HEK293T (cell line): ENCODE measurements at regions not wholly inside any gene's neighbourhood (a gene's known extent, or its start where the extent isn't known, plus 50 kb on each side); places are given as distances from the start of the nearest gene placed in this dataset.

ENCODE experiments used
- CTCF ChIA-PET: fragments of 350-600 bp; formaldehyde crosslinking; extraction: SDS; loops from one replicate; lab custom pipeline; 2021; ENCODE audit warnings: antibody characterized with exemption, inconsistent platforms; lab: Yijun Ruan, JAX
- POLR2A ChIA-PET: fragments of 350-600 bp; formaldehyde crosslinking; extraction: SDS; loops from one replicate; lab custom pipeline; 2020; ENCODE audit warnings: antibody characterized with exemption, inconsistent platforms; lab: Yijun Ruan, JAX
- DNase-seq: peaks from one replicate; pipeline ENCODE4 v3.0.0; 2012; ENCODE audit warnings: mixed read lengths; ENCODE audit errors: extremely low spot score
- ARNT ChIP-seq: fragments of 450-650 bp; IDR thresholded peaks from 2 replicates; pipeline ENCODE4 v1.6.1; 2017; ENCODE audit warnings: mild to moderate bottlenecking
- BHLHE40 ChIP-seq: fragments of 450-650 bp; IDR thresholded peaks from 2 replicates; pipeline ENCODE4 v1.6.1; 2016; ENCODE audit warnings: mild to moderate bottlenecking, moderate library complexity, borderline replicate concordance
- CTBP1 ChIP-seq: fragments of 450-650 bp; IDR thresholded peaks from 2 replicates; pipeline ENCODE4 v1.6.1; 2016; ENCODE audit warnings: borderline replicate concordance
- ELF4 ChIP-seq: fragments of 450-650 bp; IDR thresholded peaks from 2 replicates; pipeline ENCODE4 v1.6.1; 2017; ENCODE audit warnings: antibody characterized with exemption
- FOXA1 ChIP-seq: fragments of 450-650 bp; IDR thresholded peaks from 2 replicates; pipeline ENCODE4 v1.6.1; 2016; ENCODE audit warnings: mild to moderate bottlenecking
- FOXK2 ChIP-seq: fragments of 450-650 bp; IDR thresholded peaks from 2 replicates; pipeline ENCODE4 v1.6.1; 2016; ENCODE audit warnings: mild to moderate bottlenecking
- FOXM1 ChIP-seq: fragments of 450-650 bp; IDR thresholded peaks from 2 replicates; pipeline ENCODE4 v1.6.1; 2017; ENCODE audit warnings: mild to moderate bottlenecking, borderline replicate concordance
- HDGF ChIP-seq: fragments of 450-650 bp; IDR thresholded peaks from 2 replicates; pipeline ENCODE4 v1.6.1; 2017; ENCODE audit warnings: antibody characterized with exemption, borderline replicate concordance
- L3MBTL2 ChIP-seq: fragments of 450-650 bp; conservative IDR thresholded peaks from 2 replicates; pipeline ENCODE4 v1.6.1; 2016; ENCODE audit warnings: mild to moderate bottlenecking
- LEF1 ChIP-seq: fragments of 450-650 bp; IDR thresholded peaks from 2 replicates; pipeline ENCODE4 v1.6.1; 2017; ENCODE audit warnings: mild to moderate bottlenecking, borderline replicate concordance
- NFRKB ChIP-seq: fragments of 450-650 bp; IDR thresholded peaks from 2 replicates; pipeline ENCODE4 v1.6.1; 2016; ENCODE audit warnings: mild to moderate bottlenecking, moderate library complexity
- SP1 ChIP-seq: fragments of 450-650 bp; IDR thresholded peaks from 2 replicates; pipeline ENCODE4 v1.6.1; 2017
- SUZ12 ChIP-seq: fragments of 450-650 bp; IDR thresholded peaks from 2 replicates; pipeline ENCODE4 v1.6.1; 2016; ENCODE audit warnings: mild to moderate bottlenecking
- TARDBP ChIP-seq: fragments of 450-650 bp; IDR thresholded peaks from 2 replicates; pipeline ENCODE4 v1.6.1; 2016
- ZNF384 ChIP-seq: fragments of 450-650 bp; IDR thresholded peaks from 2 replicates; pipeline ENCODE4 v1.6.1; 2016
- TF ChIP-seq, protein P1 (sequence below): fragments of 450-650 bp; IDR thresholded peaks from 2 replicates; pipeline ENCODE4 v1.6.1; 2016

DNA sequence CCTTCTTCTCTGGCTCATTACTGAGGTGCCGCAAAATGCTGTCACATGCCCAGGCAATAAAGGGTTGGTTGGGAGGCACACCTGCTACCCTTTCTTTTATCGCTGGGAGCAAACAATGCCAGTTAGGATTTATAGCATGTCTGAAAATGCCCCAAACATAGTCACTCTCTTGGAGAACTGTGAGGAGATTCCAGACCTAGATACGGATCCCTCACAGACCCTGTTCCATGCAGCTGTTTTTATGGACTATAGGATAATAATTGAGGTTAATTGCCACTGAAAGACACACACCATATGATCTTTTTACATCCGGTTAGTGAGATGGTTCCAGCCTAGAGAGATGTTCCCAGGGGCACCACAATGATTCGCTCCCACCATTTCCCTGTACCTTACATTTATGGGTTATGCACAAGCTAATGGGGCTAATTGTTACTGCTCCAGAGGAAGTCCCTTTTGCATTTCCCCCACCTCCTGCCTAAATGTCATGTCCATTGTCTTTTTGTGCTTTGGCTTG, 318.1 kb downstream of the PIK3R1 start:
- DNase-seq = no peak
- no peak for TF ChIP-seq ELF4
- no peak for TF ChIP-seq FOXA1
- TF ChIP-seq HDGF = no peak
- TF ChIP-seq L3MBTL2 = no peak
- TF ChIP-seq, protein P1, sequence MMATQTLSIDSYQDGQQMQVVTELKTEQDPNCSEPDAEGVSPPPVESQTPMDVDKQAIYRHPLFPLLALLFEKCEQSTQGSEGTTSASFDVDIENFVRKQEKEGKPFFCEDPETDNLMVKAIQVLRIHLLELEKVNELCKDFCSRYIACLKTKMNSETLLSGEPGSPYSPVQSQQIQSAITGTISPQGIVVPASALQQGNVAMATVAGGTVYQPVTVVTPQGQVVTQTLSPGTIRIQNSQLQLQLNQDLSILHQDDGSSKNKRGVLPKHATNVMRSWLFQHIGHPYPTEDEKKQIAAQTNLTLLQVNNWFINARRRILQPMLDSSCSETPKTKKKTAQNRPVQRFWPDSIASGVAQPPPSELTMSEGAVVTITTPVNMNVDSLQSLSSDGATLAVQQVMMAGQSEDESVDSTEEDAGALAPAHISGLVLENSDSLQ = no peak
- no peak for TF ChIP-seq LEF1
- TF ChIP-seq SUZ12 = no peak
- no peak for TF ChIP-seq BHLHE40
- TF ChIP-seq NFRKB = no peak
- TF ChIP-seq CTBP1 = no peak
- no peak for TF ChIP-seq ZNF384
- no peak for TF ChIP-seq ARNT
- no peak for TF ChIP-seq TARDBP
- no peak for TF ChIP-seq FOXM1
- no peak for TF ChIP-seq FOXK2
- TF ChIP-seq SP1 = no peak
- POLR2A ChIA-PET = no interaction called here
- CTCF ChIA-PET = no interaction called here

DNA sequence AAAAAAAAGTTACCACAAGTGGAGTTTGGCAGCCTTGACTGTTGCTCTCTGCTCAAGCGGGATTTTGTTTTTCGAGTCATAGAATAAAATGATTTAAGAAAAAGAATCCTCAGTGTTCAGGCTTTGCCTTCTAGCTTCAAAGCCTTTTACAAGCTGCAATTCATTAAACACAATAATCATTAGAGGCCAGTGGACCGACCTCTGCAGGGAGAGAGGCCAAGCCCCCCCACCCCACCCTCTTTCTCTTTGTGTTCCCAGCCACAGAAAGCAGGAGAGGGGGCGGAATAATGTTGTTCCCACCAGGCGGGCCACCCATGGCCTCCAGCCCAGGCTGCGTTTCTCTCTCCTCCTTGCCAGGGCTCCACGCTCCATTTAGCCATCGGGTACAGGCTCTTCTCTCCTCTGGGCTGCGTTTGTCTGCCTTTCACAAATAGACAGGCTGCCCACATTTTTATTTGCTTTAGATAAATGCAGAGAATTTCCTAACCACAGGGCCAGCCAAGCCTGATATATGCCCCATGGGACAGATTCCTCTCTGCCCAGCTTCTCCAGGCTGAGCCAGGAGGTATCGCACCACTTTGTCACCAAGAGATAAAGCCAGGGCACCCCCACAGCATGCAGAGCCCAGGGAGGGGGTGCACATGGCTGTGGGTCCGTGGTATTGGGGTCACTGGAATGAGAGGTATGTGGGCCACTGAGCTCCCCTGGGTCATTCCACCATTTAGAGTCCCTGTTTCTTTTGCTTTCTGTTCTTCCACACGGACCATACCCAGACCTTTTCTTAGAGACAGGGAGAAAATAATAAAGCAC, 318.8 kb downstream of the PIK3R1 start:
- no peak for TF ChIP-seq HDGF
- TF ChIP-seq ARNT = no peak
- no peak for TF ChIP-seq L3MBTL2
- no peak for TF ChIP-seq SUZ12
- POLR2A ChIA-PET = interaction anchor here (0.8 kb wide), 1 partner anchor 10 kb away, joined by 3 read pairs; no protein-coding TSS in a partner anchor
- no peak for DNase-seq
- CTCF ChIA-PET = no interaction called here

DNA sequence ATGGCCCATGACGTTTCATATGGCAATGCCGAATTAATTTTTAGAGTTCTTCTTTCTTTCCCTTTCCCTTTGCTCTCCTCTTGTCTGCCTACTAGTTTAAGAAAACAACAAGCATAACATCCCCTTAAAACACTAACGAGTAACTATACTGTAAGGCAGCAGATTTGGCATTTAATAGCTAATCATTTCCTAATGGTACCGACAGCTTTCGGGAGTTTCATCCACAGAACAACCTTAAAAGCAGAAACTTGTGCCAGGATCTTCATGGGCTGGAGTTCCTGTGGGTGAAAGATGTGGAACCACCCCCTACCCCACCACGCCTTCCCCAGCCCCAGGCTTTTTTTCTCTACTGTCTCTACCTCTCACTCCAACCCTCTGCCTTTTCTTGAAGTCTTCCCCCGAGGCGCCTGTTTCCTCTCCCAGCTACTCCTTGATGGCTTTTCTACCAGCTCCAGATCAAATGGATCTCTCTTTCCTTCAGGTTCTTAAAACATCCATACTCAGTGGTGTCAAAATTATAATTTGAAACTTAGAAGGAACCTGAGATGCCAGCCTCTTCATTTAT, 319.5 kb downstream of the PIK3R1 start:
- CTCF ChIA-PET = no interaction called here
- TF ChIP-seq SP1 (no peak), TARDBP (no peak), FOXK2 (no peak), FOXM1 (no peak), L3MBTL2 (no peak), NFRKB (no peak), ZNF384 (no peak), ELF4 (no peak), ARNT (no peak), CTBP1 (no peak), FOXA1 (no peak)
- POLR2A ChIA-PET = interaction anchor here (0.8 kb wide), 1 partner anchor 9 kb away, joined by 3 read pairs; no protein-coding TSS in a partner anchor
- DNase-seq = no peak

DNA sequence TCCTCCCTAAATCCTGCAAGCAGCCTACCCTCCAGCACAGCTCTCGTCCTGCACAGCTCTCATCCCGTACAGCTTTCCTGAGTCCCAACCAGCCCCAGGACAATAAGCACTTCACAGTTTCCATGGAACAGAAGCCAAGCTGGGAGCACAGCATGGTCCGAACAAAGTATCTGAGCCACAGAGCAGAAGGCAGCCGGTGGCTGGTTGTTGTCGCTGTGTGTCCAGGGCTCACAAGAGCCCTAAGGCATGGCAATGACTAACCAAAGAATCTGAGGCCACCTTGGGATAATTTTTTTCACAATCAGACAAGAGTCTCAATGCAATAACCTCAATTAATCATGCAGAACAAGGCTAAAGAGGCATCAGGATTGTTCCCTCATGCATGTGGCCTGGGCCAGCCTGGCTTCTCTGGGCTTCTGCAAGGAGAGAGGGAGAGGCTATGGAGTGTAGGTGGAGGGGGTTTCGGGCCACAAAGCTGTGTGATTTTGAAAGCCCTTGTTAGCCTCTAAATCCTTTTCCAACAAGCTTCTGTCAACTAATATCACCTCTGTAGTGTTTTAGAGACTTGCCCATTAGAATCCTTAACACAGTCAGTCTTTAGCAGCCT, 323.4 kb downstream of the PIK3R1 start:
- ChIA-PET POLR2A (no interaction called here), CTCF (no interaction called here)
- DNase-seq = no peak
- TF ChIP-seq FOXM1 (no peak), L3MBTL2 (no peak), BHLHE40 (no peak)

DNA sequence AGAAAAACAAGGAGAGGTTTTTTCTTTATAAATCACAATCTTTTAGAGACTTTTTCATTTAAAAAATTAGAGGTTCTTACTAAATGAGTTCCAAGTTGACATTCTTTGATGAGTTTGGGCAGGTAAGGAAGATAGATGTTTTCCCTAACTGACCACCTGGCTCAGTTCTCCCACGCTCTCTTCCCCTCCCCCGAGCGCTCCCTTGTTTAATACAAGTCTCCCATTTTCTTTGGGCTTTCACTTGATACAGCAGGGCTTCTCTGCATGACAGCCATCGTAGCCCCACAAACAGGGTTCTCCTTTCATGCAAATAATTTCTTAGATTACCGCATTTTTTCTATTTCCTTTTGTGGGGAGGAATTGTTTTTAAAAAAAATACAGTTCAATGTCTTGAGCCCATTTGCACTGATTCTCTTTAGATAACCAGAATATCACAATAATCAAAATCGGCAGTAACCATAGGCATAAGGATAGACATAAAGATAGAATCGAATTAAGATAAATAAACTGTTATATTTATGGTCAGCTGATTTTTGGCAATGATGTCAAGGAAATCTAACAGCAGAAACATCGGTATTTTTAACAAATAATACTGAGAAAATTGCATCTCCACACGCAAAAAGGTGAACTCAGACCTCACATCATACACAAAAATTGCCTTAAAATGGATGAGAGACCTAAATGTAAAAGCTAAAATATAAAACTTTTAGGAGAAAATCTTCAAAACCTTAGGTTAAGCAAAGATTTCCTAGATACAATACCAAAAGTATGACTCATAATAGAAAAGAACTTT, 325.4 kb downstream of the PIK3R1 start:
- ChIA-PET POLR2A (no interaction called here), CTCF (no interaction called here)
- DNase-seq = no peak
- no peak for TF ChIP-seq FOXM1
- TF ChIP-seq BHLHE40 = no peak
- TF ChIP-seq L3MBTL2 = no peak
- TF ChIP-seq CTBP1 = no peak
- TF ChIP-seq HDGF = no peak
- TF ChIP-seq FOXK2 = no peak

DNA sequence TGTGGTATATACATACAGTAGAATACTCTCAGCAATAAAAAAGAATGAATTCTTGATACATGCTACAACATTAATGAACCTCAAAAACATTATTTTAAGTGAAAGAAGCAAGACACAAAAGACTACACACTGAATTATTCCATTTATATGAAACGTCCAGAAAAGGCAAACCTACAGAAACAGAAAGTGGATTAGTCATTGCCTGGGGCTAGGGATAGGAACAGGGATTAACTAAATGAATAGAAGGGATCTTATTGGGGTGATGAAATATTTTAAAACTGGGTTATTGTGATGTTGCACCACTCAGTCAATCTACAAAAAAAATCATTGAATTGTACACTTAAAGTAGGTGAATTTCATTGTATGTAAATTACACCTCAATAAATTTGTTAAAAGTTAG, 326.7 kb downstream of the PIK3R1 start:
- POLR2A ChIA-PET = no interaction called here
- no peak for TF ChIP-seq TARDBP
- TF ChIP-seq LEF1 = no peak
- TF ChIP-seq FOXA1 = no peak
- no peak for TF ChIP-seq FOXM1
- no peak for TF ChIP-seq FOXK2
- no peak for TF ChIP-seq ELF4
- no peak for TF ChIP-seq SP1
- no peak for TF ChIP-seq CTBP1
- TF ChIP-seq ZNF384 = no peak
- no peak for TF ChIP-seq L3MBTL2
- TF ChIP-seq HDGF = no peak
- no peak for TF ChIP-seq NFRKB
- no peak for TF ChIP-seq BHLHE40
- TF ChIP-seq ARNT = no peak
- TF ChIP-seq SUZ12 = no peak
- TF ChIP-seq, protein P1 = no peak
- no peak for DNase-seq
- CTCF ChIA-PET = no interaction called here
